ENCODE measurements at regions not wholly inside any gene's neighbourhood (a gene's known extent, or its start where the extent isn't known, plus 50 kb on each side); places are given as distances from the start of the nearest gene placed in this dataset.

GRCh38 chr12:16844875-16845274 lies 238.9 kb upstream of the LMO3 start:
- H3K4me1 ChIP-seq (ENCODE audit: control insufficient read depth, insufficient read depth, low read length): no peaks in the 10 kb centered on the region

DNA sequence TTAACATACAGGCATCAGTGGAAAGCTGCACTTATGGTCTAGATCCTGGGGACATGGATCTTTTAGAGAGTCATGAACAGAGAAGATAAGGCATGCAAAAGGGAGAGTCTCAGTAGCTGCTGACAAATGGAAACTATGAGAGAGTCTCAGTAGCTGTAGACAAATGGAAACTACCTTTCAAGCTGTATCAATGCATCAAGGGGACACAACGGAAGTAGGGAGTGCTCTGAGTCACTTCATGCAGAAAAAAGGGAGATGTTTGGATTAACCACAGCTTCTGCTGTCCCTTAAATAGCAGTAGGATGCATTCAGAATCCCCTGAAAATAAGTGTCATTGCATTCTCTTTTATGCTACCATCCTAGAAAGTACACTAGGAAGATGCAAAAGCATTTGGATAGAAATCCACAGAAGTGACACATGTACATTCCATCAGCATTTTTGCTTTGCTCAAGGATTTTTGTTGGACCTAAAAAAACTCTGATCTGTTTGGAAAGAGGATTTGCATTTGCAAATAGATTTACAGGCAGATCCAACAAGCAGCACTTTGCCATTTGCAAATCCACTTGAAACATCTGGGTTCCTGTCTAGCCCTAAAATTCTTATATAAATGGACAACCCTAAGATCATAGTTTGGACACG lies 227.5 kb upstream of the LMO3 start:
- H3K27me3 Mint-ChIP-seq (ENCODE audit: low read depth in 2 of 2): no peaks in the 10 kb centered on the region
- H3K4me3 Mint-ChIP-seq: no peak overlapping the region
- Histone ChIP-seq H3K36me3 (ENCODE audit: control insufficient read depth, insufficient read depth, low read length) (no peaks in the 10 kb centered on the region), H3K4me1 (ENCODE audit: control insufficient read depth, insufficient read depth, low read length) (no peaks in the 10 kb centered on the region), H3K27ac (ENCODE audit: low read length) (no peak overlapping the region), H3K27me3 (ENCODE audit: control insufficient read depth, insufficient read depth, low read length) (no peaks in the 10 kb centered on the region), H3K9me3 (ENCODE audit: control insufficient read depth, insufficient read depth, low read length) (no peaks in the 10 kb centered on the region), H3K4me3 (ENCODE audit: low read length) (no peak overlapping the region)
- intact Hi-C loops (cut with micrococcal nuclease): no loop called here
- no peaks in the 10 kb centered on the region for H3K4me1 Mint-ChIP-seq
- H3K9me3 Mint-ChIP-seq: peaks cover 24 to 31% of the 10 kb centered on the region in 2 donors
- no peak for DNase-seq
- WGBS (ENCODE audit: insufficient coverage): 36% methylated on average over 1 of the region's 2 CpGs
- ATAC-seq: no peak
- H3K27ac Mint-ChIP-seq: no peak overlapping the region
- peaks cover 9% of the 10 kb centered on the region for H3K36me3 Mint-ChIP-seq
- no peak for TF ChIP-seq CTCF (IDR thresholded peaks at IDR 0.05)

More at GRCh38 chr12:16844875-16845274, 238.9 kb upstream of the LMO3 start:
- no peak for DNase-seq
- H3K9me3 Mint-ChIP-seq: peaks cover 13 to 24% of the 10 kb centered on the region in 2 donors
- no peak overlapping the region for H3K4me3 ChIP-seq (ENCODE audit: low read length)
- no peak overlapping the region for H3K27ac ChIP-seq (ENCODE audit: low read length)
- H3K36me3 ChIP-seq (ENCODE audit: control insufficient read depth, insufficient read depth, low read length): no peaks in the 10 kb centered on the region
- no peak for TF ChIP-seq CTCF (IDR thresholded peaks at IDR 0.05)
- intact Hi-C loops (cut with micrococcal nuclease): no loop called here
- no peak overlapping the region for H3K4me3 Mint-ChIP-seq
- 80% methylated on average over 7 of the region's 7 CpGs for WGBS (ENCODE audit: insufficient coverage)
- no peaks in the 10 kb centered on the region for H3K4me1 Mint-ChIP-seq
- H3K9me3 ChIP-seq (ENCODE audit: control insufficient read depth, insufficient read depth, low read length): peaks cover 5% of the 10 kb centered on the region
- H3K27me3 Mint-ChIP-seq (ENCODE audit: low read depth in 2 of 2): no peaks in the 10 kb centered on the region
- no peaks in the 10 kb centered on the region for H3K27me3 ChIP-seq (ENCODE audit: control insufficient read depth, insufficient read depth, low read length)
- ATAC-seq: no peak
- H3K27ac Mint-ChIP-seq: no peak overlapping the region
- no peaks in the 10 kb centered on the region for H3K36me3 Mint-ChIP-seq

DNA sequence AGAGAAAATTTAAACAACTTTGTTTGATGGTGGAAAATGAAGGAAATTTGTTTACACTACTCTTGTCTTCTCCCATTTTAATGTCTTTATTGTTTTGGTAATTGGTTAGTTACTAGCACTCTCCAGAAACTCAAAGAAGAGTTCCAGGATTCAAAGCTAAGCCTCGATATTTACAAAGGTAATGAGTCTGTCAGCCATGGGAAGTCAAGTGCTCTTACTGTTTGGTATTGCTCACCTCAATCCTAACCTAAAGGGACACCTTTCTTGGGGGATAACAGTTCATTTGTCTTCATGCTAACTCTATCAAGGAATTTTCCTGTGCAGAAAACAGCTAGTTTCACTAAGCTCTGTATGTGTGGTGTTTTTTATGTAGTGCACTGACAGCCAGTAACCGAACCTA lies 222.9 kb upstream of the LMO3 start:
- Histone ChIP-seq H3K27me3 (ENCODE audit: control insufficient read depth, insufficient read depth, low read length) (no peaks in the 10 kb centered on the region), H3K27ac (ENCODE audit: low read length) (no peak overlapping the region), H3K4me1 (ENCODE audit: control insufficient read depth, insufficient read depth, low read length) (no peaks in the 10 kb centered on the region), H3K4me3 (ENCODE audit: low read length) (no peak overlapping the region), H3K9me3 (ENCODE audit: control insufficient read depth, insufficient read depth, low read length) (peaks cover 4% of the 10 kb centered on the region), H3K36me3 (ENCODE audit: control insufficient read depth, insufficient read depth, low read length) (no peaks in the 10 kb centered on the region)
- Mint-ChIP-seq H3K4me1 (no peaks in the 10 kb centered on the region), H3K27me3 (ENCODE audit: low read depth in 2 of 2) (no peaks in the 10 kb centered on the region), H3K27ac (no peak overlapping the region), H3K4me3 (no peak overlapping the region), H3K9me3 (peaks cover 15 to 35% of the 10 kb centered on the region in 2 donors), H3K36me3 (peaks cover 10% of the 10 kb centered on the region)
- intact Hi-C loops (cut with micrococcal nuclease): no loop called here
- no peak for TF ChIP-seq CTCF (IDR thresholded peaks at IDR 0.05)
- ATAC-seq: no peak
- 27% methylated on average over 1 of the region's 2 CpGs for WGBS (ENCODE audit: insufficient coverage)
- no peak for DNase-seq

DNA sequence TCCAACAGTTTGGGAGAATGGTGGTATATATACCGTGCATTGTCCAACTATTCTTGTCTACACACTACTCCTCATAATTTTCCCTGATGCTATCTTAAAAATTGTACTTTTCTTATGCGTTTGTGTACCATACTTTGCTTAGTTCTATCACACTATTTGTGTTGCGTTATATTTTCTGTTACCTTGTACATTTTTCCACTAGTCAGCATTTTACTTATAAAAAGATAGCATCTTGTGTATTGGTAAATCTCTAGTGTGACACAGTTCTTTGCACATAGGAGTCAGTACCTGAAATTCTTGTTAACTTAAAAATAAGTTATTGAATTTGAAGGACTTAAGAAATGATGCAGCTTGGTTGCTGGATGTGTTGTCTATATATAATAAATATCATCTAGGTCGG lies 201.8 kb upstream of the LMO3 start:
- TF ChIP-seq CTCF (IDR thresholded peaks at IDR 0.05): no peak
- no peaks in the 10 kb centered on the region for H3K36me3 Mint-ChIP-seq

More for the DNA sequence above, 201.8 kb upstream of the LMO3 start:
- Mint-ChIP-seq H3K4me3 (no peak overlapping the region), H3K27me3 (ENCODE audit: low read depth in 2 of 2) (no peaks in the 10 kb centered on the region), H3K9me3 (peaks cover 14 to 22% of the 10 kb centered on the region in 2 donors), H3K4me1 (no peaks in the 10 kb centered on the region), H3K27ac (no peak overlapping the region)
- no peak overlapping the region for H3K27ac ChIP-seq (ENCODE audit: low read length)
- DNase-seq (no peak), ATAC-seq (no peak)
- WGBS (ENCODE audit: insufficient coverage): 100% methylated on average over 2 of the region's 4 CpGs
- no peaks in the 10 kb centered on the region for H3K27me3 ChIP-seq (ENCODE audit: control insufficient read depth, insufficient read depth, low read length)
- no peaks in the 10 kb centered on the region for H3K36me3 ChIP-seq (ENCODE audit: control insufficient read depth, insufficient read depth, low read length)
- no peaks in the 10 kb centered on the region for H3K4me1 ChIP-seq (ENCODE audit: control insufficient read depth, insufficient read depth, low read length)
- H3K4me3 ChIP-seq (ENCODE audit: low read length): no peak overlapping the region
- intact Hi-C loops (cut with micrococcal nuclease): no loop called here
- peaks cover 9% of the 10 kb centered on the region for H3K9me3 ChIP-seq (ENCODE audit: control insufficient read depth, insufficient read depth, low read length)
